Nephron progenitor cell (in vitro differentiated cells): ENCODE measurements at regions not wholly inside any gene's neighbourhood (a gene's known extent, or its start where the extent isn't known, plus 50 kb on each side); places are given as distances from the start of the nearest gene placed in this dataset.
A peak's percentile ranks its signal among the peaks of the same experiment; 100 is the strongest.

Experiments used
- DNase-seq: peaks from one replicate; pipeline ENCODE4 v3.0.0; 2021
- H3K27ac Mint-ChIP-seq: 2 replicates; pipeline ENCODE4 v1.8.0; 2021; ENCODE audit warnings: mild to moderate bottlenecking, moderate library complexity, mixed read lengths
- H3K27me3 Mint-ChIP-seq: 2 replicates; pipeline ENCODE4 v1.8.0; 2021; ENCODE audit warnings: mild to moderate bottlenecking, low read depth, mixed read lengths; ENCODE audit not compliant: poor library complexity
- H3K36me3 Mint-ChIP-seq: 2 replicates; pipeline ENCODE4 v1.8.0; 2021; ENCODE audit warnings: low read depth, mixed read lengths
- H3K4me1 Mint-ChIP-seq: 2 replicates; pipeline ENCODE4 v1.8.0; 2021; ENCODE audit warnings: mixed read lengths
- H3K4me3 Mint-ChIP-seq: 2 replicates; pipeline ENCODE4 v1.8.0; 2021; ENCODE audit warnings: mild to moderate bottlenecking, moderate library complexity, mixed read lengths
- H3K9me3 Mint-ChIP-seq: 2 replicates; pipeline ENCODE4 v1.8.0; 2021; ENCODE audit warnings: mild to moderate bottlenecking, moderate library complexity, mixed read lengths
- TF ChIP-seq, protein P1 (sequence below): fragments of 200-600 bp; sonication (generic); IDR thresholded peaks from 2 replicates; pipeline ENCODE4 v1.5.0; 2021; ENCODE audit warnings: antibody characterized with exemption

- DNase-seq = no peak
- Mint-ChIP-seq H3K9me3 (no peaks in the 10 kb centered on the region), H3K36me3 (no peaks in the 10 kb centered on the region), H3K4me3 (no peak overlapping the region), H3K27me3 (peaks cover 20% of the 10 kb centered on the region), H3K27ac (no peak overlapping the region), H3K4me1 (peaks cover 12% of the 10 kb centered on the region)
- TF ChIP-seq, protein P1, sequence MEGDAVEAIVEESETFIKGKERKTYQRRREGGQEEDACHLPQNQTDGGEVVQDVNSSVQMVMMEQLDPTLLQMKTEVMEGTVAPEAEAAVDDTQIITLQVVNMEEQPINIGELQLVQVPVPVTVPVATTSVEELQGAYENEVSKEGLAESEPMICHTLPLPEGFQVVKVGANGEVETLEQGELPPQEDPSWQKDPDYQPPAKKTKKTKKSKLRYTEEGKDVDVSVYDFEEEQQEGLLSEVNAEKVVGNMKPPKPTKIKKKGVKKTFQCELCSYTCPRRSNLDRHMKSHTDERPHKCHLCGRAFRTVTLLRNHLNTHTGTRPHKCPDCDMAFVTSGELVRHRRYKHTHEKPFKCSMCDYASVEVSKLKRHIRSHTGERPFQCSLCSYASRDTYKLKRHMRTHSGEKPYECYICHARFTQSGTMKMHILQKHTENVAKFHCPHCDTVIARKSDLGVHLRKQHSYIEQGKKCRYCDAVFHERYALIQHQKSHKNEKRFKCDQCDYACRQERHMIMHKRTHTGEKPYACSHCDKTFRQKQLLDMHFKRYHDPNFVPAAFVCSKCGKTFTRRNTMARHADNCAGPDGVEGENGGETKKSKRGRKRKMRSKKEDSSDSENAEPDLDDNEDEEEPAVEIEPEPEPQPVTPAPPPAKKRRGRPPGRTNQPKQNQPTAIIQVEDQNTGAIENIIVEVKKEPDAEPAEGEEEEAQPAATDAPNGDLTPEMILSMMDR = no peak
These were observed 115.2 kb downstream of the ASB7 start for GRCh38 chr15:100717596-100717995.

GRCh38 chr15:100718075-100718980 lies 115.9 kb downstream of the ASB7 start:
- TF ChIP-seq, protein P1 = no peak
- H3K9me3 Mint-ChIP-seq = no peaks in the 10 kb centered on the region
- no peaks in the 10 kb centered on the region for H3K36me3 Mint-ChIP-seq
- no peak for DNase-seq
- H3K4me1 Mint-ChIP-seq = peaks cover 12% of the 10 kb centered on the region
- peaks cover 25% of the 10 kb centered on the region for H3K27me3 Mint-ChIP-seq
- H3K4me3 Mint-ChIP-seq = no peak overlapping the region
- H3K27ac Mint-ChIP-seq = peak overlapping the region; percentile 12

GRCh38 chr15:100720406-100720967 lies 118.1 kb downstream of the ASB7 start:
- H3K9me3 Mint-ChIP-seq = no peaks in the 10 kb centered on the region
- TF ChIP-seq, protein P1 = no peak
- no peak overlapping the region for H3K27ac Mint-ChIP-seq
- H3K4me3 Mint-ChIP-seq = no peak overlapping the region
- H3K4me1 Mint-ChIP-seq = peaks cover 13% of the 10 kb centered on the region
- DNase-seq = no peak
- peaks cover 25% of the 10 kb centered on the region for H3K27me3 Mint-ChIP-seq
- no peaks in the 10 kb centered on the region for H3K36me3 Mint-ChIP-seq

GRCh38 chr15:100721758-100722550 lies 119.6 kb downstream of the ASB7 start:
- Mint-ChIP-seq H3K27me3 (peaks cover 25% of the 10 kb centered on the region), H3K4me1 (peaks cover 20% of the 10 kb centered on the region), H3K36me3 (no peaks in the 10 kb centered on the region), H3K4me3 (no peak overlapping the region), H3K9me3 (no peaks in the 10 kb centered on the region), H3K27ac (no peak overlapping the region)
- TF ChIP-seq, protein P1 = no peak
- DNase-seq = no peak

DNA sequence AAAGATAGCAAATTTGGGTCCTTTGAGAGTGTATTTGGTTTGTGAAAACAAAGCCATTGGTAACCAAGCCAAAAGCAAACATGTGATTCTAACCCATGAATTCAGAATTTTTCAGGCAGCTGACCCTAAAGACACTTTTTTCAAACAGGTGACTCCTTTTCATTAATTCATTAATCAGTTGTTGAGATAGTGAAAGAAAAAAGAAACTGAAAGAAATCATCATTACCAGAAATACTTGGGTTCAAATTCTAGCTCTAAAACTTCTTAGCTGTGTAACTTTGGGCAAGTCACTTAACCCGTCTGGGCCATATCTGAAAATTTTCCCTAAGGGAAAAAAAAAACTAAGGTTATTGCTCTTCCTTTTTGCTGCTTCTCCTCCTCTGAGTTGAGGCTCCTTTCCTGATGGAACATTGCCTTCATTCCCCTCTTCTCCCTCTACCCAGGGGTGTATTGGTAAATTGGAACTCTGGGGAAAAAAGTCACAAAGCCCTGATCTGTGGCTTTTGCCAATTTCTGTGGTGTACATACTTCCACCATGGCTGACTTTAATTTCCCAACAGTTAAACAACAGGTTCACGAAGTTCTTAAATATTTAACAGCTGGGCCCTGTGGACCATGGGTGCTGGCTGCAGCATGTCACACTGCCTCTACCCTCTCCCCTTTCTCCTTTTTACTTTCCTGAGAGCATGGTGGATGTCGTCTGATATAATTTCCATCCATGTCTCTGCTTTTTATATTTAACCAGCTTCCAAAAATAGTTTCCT lies 120.3 kb downstream of the ASB7 start:
- TF ChIP-seq, protein P1 = no peak
- Mint-ChIP-seq H3K9me3 (no peaks in the 10 kb centered on the region), H3K36me3 (no peaks in the 10 kb centered on the region), H3K27me3 (peaks cover 26% of the 10 kb centered on the region), H3K27ac (no peak overlapping the region), H3K4me3 (no peak overlapping the region), H3K4me1 (peaks cover 26% of the 10 kb centered on the region)
- no peak for DNase-seq
